ENCODE measurements at regions not wholly inside any gene's neighbourhood (a gene's known extent, or its start where the extent isn't known, plus 50 kb on each side); places are given as distances from the start of the nearest gene placed in this dataset.

- TF ChIP-seq CTCF (optimal IDR thresholded peaks at IDR 0.05 in 1 of 3, IDR thresholded peaks at IDR 0.05 in 1 of 3, conservative IDR thresholded peaks at IDR 0.05 in 1 of 3; ENCODE audit: extremely low read depth in 1 of 3, insufficient read depth in 2 of 3, low read length in 3 of 3) (no peak), EZH2 (IDR thresholded peaks at IDR 0.05; ENCODE audit: low read length) (no peak)
These were observed 154.1 kb upstream of the FUT8 start for GRCh38 chr14:65258391-65258790.

Measured in keratinocyte (primary cell).